PC-9 (cell line): ENCODE measurements at regions not wholly inside any gene's neighbourhood (a gene's known extent, or its start where the extent isn't known, plus 50 kb on each side); places are given as distances from the start of the nearest gene placed in this dataset.

Source experiments
- BruUV-seq: library from RNA; stranded (reverse); fragments of 400-500 nt; replicated peaks from 2 replicates; lab custom pipeline; 2021; lab: Mats Ljungman, UMichigan
- CTCF ChIA-PET: fragments of 300-600 bp; sonication (Branson Sonifier 250); formaldehyde crosslinking; loops from one replicate; lab custom pipeline; 2022; ENCODE audit warnings: antibody characterized with exemption; lab: Charles Lee
- POLR2A ChIA-PET: fragments of 300-600 bp; sonication (Branson Sonifier 250); formaldehyde crosslinking; loops from one replicate; lab custom pipeline; 2022; ENCODE audit warnings: antibody characterized with exemption; ENCODE audit not compliant: unreplicated experiment; lab: Charles Lee
- DNase-seq, 2 experiments: peaks; one replicate each; pipeline versions ENCODE4 v3.0.0 to v3.0.0-alpha.2; 2015 to 2022; ENCODE audit warnings: mixed read lengths in 1 of 2
- H2AFZ ChIP-seq: fragments of 200-600 bp; sonication (generic); 2 replicates; pipeline ENCODE4 v1.8.1; 2017; ENCODE audit warnings: antibody characterized with exemption
- H3F3A ChIP-seq: fragments of 200-600 bp; sonication (generic); 2 replicates; pipeline ENCODE4 v1.8.1; 2017; ENCODE audit warnings: antibody characterized with exemption, mild to moderate bottlenecking, low read depth; ENCODE audit not compliant: insufficient read depth
- H3K27ac ChIP-seq: fragments of 200-600 bp; sonication (generic); 2 replicates; pipeline ENCODE4 v1.6.1; 2016; ENCODE audit warnings: mixed run types
- H3K27me3 ChIP-seq: fragments of 200-600 bp; sonication (generic); 2 replicates; pipeline ENCODE4 v1.6.1; 2016; ENCODE audit warnings: low read depth, mixed run types; ENCODE audit not compliant: insufficient read depth
- H3K36me3 ChIP-seq: fragments of 200-600 bp; sonication (generic); 2 replicates; pipeline ENCODE4 v1.6.1; 2016; ENCODE audit warnings: low read depth, mixed run types
- H3K4me1 ChIP-seq: fragments of 200-600 bp; sonication (generic); replicated peaks from 2 replicates; pipeline ENCODE4 v1.6.1; 2016; ENCODE audit warnings: mixed run types; ENCODE audit not compliant: insufficient read depth
- H3K4me2 ChIP-seq: fragments of 200-600 bp; sonication (generic); 2 replicates; pipeline ENCODE4 v1.6.1; 2017; ENCODE audit warnings: mixed run types
- H3K4me3 ChIP-seq: fragments of 200-600 bp; sonication (generic); 2 replicates; pipeline ENCODE4 v1.6.1; 2016; ENCODE audit warnings: mixed run types
- H3K79me2 ChIP-seq: fragments of 200-600 bp; sonication (generic); 2 replicates; pipeline ENCODE4 v1.6.1; 2017; ENCODE audit warnings: low read depth, mixed run types
- H3K9me2 ChIP-seq: fragments of 200-600 bp; sonication (generic); 2 replicates; pipeline ENCODE4 v1.8.1; 2017; ENCODE audit warnings: mild to moderate bottlenecking; ENCODE audit not compliant: insufficient read depth
- H3K9me3 ChIP-seq: fragments of 200-600 bp; sonication (generic); 2 replicates; pipeline ENCODE4 v1.8.1; 2016; ENCODE audit warnings: low read depth; ENCODE audit not compliant: insufficient read depth
- H4K20me1 ChIP-seq: fragments of 200-600 bp; sonication (generic); 2 replicates; pipeline ENCODE4 v1.8.1; 2017; ENCODE audit not compliant: insufficient read depth
- EZH2 ChIP-seq: fragments of 200-600 bp; sonication (generic); IDR thresholded peaks from 2 replicates; pipeline ENCODE4 v1.8.0; 2017; ENCODE audit warnings: antibody characterized with exemption, low read depth
- intact Hi-C: fragments of 100-400 bp; cut with micrococcal nuclease; formaldehyde crosslinking; loops from one replicate; pipeline ENCODE4 v1.10.0; 2022; ENCODE audit not compliant: unreplicated experiment
- TF ChIP-seq, protein P1 (sequence below): fragments of 200-600 bp; sonication (generic); conservative IDR thresholded peaks from 2 replicates; pipeline ENCODE4 v1.6.1; 2017; ENCODE audit warnings: mixed run types, antibody characterized with exemption, mild to moderate bottlenecking, moderate library complexity

- H2AFZ ChIP-seq: no peak overlapping the region
- CTCF ChIA-PET: no interaction called here
- POLR2A ChIA-PET: no interaction called here
- H3K4me3 ChIP-seq: no peak overlapping the region
- H3K79me2 ChIP-seq: no peaks in the 10 kb centered on the region
- DNase-seq: no peak
- H3K9me2 ChIP-seq: no peaks in the 10 kb centered on the region
- peaks cover 21% of the 10 kb centered on the region for H3K27me3 ChIP-seq
- no peaks in the 10 kb centered on the region for H3F3A ChIP-seq
- BruUV-seq: no TSS peak
- TF ChIP-seq EZH2: no peak
- TF ChIP-seq, protein P1, sequence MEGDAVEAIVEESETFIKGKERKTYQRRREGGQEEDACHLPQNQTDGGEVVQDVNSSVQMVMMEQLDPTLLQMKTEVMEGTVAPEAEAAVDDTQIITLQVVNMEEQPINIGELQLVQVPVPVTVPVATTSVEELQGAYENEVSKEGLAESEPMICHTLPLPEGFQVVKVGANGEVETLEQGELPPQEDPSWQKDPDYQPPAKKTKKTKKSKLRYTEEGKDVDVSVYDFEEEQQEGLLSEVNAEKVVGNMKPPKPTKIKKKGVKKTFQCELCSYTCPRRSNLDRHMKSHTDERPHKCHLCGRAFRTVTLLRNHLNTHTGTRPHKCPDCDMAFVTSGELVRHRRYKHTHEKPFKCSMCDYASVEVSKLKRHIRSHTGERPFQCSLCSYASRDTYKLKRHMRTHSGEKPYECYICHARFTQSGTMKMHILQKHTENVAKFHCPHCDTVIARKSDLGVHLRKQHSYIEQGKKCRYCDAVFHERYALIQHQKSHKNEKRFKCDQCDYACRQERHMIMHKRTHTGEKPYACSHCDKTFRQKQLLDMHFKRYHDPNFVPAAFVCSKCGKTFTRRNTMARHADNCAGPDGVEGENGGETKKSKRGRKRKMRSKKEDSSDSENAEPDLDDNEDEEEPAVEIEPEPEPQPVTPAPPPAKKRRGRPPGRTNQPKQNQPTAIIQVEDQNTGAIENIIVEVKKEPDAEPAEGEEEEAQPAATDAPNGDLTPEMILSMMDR: no peak
- H3K27ac ChIP-seq: no peak overlapping the region
- intact Hi-C loops: no loop called here
- H3K4me1 ChIP-seq: no peaks in the 10 kb centered on the region
- H3K4me2 ChIP-seq: no peak overlapping the region
- H4K20me1 ChIP-seq: no peaks in the 10 kb centered on the region
- no peaks in the 10 kb centered on the region for H3K36me3 ChIP-seq
- no peaks in the 10 kb centered on the region for H3K9me3 ChIP-seq
Observed at GRCh38 chr10:28354511-28354910, 51.6 kb upstream of the MPP7 start.

GRCh38 chr10:28355376-28355775 is 52.5 kb upstream of the MPP7 start:
- DNase-seq: no peak
- no peak overlapping the region for H2AFZ ChIP-seq
- no peak overlapping the region for H3K4me2 ChIP-seq
- no peaks in the 10 kb centered on the region for H4K20me1 ChIP-seq
- no peak overlapping the region for H3K4me3 ChIP-seq
- H3K27me3 ChIP-seq: peaks cover 21% of the 10 kb centered on the region
- no peaks in the 10 kb centered on the region for H3K9me3 ChIP-seq
- no peaks in the 10 kb centered on the region for H3K79me2 ChIP-seq
- H3K27ac ChIP-seq: no peak overlapping the region
- BruUV-seq: no TSS peak
- ChIA-PET CTCF (no interaction called here), POLR2A (no interaction called here)
- intact Hi-C loops: no loop called here
- no peaks in the 10 kb centered on the region for H3K4me1 ChIP-seq
- no peaks in the 10 kb centered on the region for H3K36me3 ChIP-seq
- TF ChIP-seq, protein P1: no peak
- no peak for TF ChIP-seq EZH2
- H3K9me2 ChIP-seq: no peaks in the 10 kb centered on the region
- H3F3A ChIP-seq: no peaks in the 10 kb centered on the region

- H3K36me3 ChIP-seq: no peaks in the 10 kb centered on the region
- no peak overlapping the region for H3K4me3 ChIP-seq
- no peak overlapping the region for H2AFZ ChIP-seq
- ChIA-PET CTCF (no interaction called here), POLR2A (no interaction called here)
- no TSS peak for BruUV-seq
- no peak overlapping the region for H3K27ac ChIP-seq
- intact Hi-C loops: no loop called here
- H3K27me3 ChIP-seq: peaks cover 9% of the 10 kb centered on the region
- no peaks in the 10 kb centered on the region for H3F3A ChIP-seq
- no peaks in the 10 kb centered on the region for H3K79me2 ChIP-seq
- no peaks in the 10 kb centered on the region for H3K4me1 ChIP-seq
- H4K20me1 ChIP-seq: no peaks in the 10 kb centered on the region
- H3K9me3 ChIP-seq: no peaks in the 10 kb centered on the region
- H3K4me2 ChIP-seq: no peak overlapping the region
- no peak for DNase-seq
- TF ChIP-seq, protein P1: no peak
- no peak for TF ChIP-seq EZH2
- H3K9me2 ChIP-seq: no peaks in the 10 kb centered on the region
Observed at GRCh38 chr10:28359334-28359733, 56.5 kb upstream of the MPP7 start.
